Right lobe of liver (tissue), 6 donors: ENCODE measurements at regions not wholly inside any gene's neighbourhood (a gene's known extent, or its start where the extent isn't known, plus 50 kb on each side); places are given as distances from the start of the nearest gene placed in this dataset.

ENCODE experiments used
- ATAC-seq, 4 donors: fragments of 200-7000 bp; cut with Tn5 transposase; one replicate each; pipeline ENCODE4 v1.9.1; 2020; ENCODE audit warnings: mild to moderate bottlenecking in 4 of 4, moderate library complexity in 4 of 4
- DNase-seq, 3 donors: peaks; one replicate each; pipeline ENCODE4 v3.0.0-alpha.2; 2020
- H3K27ac ChIP-seq, 3 donors: fragments of 200-600 bp; one replicate each; pipeline ENCODE4 v1.8.0; 2022
- H3K27me3 ChIP-seq, 2 donors: fragments of 200-600 bp; one replicate each; pipeline ENCODE4 v1.8.0; 2022
- H3K36me3 ChIP-seq, 4 donors: fragments of 200-600 bp; sonication (generic) in 1 of 4; one replicate each; pipeline versions ENCODE4 v1.5.1 to v1.8.0; 2017 to 2022; ENCODE audit warnings: control low read depth in 1 of 4
- H3K4me1 ChIP-seq, 4 donors: fragments of 200-600 bp; sonication (generic) in 1 of 4; one replicate each; pipeline versions ENCODE4 v1.5.1 to v1.8.0; 2017 to 2022; ENCODE audit warnings: control low read depth in 1 of 4
- H3K4me3 ChIP-seq, 3 donors: fragments of 200-600 bp; one replicate each; pipeline ENCODE4 v1.8.0; 2022
- H3K9me3 ChIP-seq, 4 donors: fragments of 200-600 bp; sonication (generic) in 1 of 4; one replicate each; pipeline versions ENCODE4 v1.5.1 to v1.8.0; 2017 to 2022; ENCODE audit warnings: control low read depth in 1 of 4
- POLR2A ChIP-seq: fragments of 450-650 bp; IDR thresholded peaks from one replicate; pipeline ENCODE4 v1.6.1; 2017; ENCODE audit warnings: antibody characterized with exemption, mild to moderate bottlenecking
- WGBS: methylation state at CpG from one replicate; pipeline ENCODE4 v1.1.6; 2018; ENCODE audit warnings: low coverage, low lambda C conversion rate; ENCODE audit not compliant: insufficient coverage; ENCODE audit errors: missing lambda C conversion rate; 5-methylcytosine and 5-hydroxymethylcytosine counted together
- intact Hi-C, 2 donors: fragments of 100-400 bp; cut with DNase I; formaldehyde crosslinking; loops; one replicate each; pipeline versions ENCODE4 v1.11.2 to v1.14.1; 2022
- TF ChIP-seq, protein P1 (sequence below), 4 donors: fragments of 200-600 bp in 3 of 4; fragments of 450-650 bp in 1 of 4; IDR thresholded peaks; one replicate each; pipeline versions ENCODE4 v1.5.1 to v1.8.0; 2016 to 2022; ENCODE audit warnings: antibody characterized with exemption in 4 of 4, mild to moderate bottlenecking in 2 of 4
- donor health status: DM: no; HTN: yes; CAD: no.
- donor health status: DM: no; HTN: no; CAD: no.
- donor health status: DM: no; HTN: no; CAD: no.
- donor health status: DM: no; HTN: yes; CAD: no.
- donor health status: DM: no; HTN: yes; CAD: no.

DNA sequence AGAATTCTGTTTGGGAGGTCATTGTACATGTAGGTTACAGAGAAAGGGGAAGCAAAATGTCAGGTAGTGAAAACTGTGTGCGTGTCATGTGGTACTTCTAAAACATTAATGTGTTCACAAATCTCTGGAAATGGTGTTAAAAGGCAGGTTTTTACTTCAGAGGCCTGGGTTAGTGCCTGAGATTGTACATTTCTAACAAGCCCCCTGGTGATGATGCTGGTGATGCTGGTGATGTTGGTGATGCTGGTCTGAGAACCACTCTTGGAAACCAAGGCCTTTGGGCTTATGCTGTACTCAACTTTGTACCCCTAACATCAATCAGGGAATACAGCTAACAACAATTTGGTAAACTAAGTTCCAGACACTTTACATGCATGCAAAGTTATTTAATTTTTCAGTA lies 187.1 kb downstream of the SCG2 start:
- H3K27me3 ChIP-seq = no peaks in the 10 kb centered on the region
- H3K9me3 ChIP-seq = no peaks in the 10 kb centered on the region
- no peak overlapping the region for H3K27ac ChIP-seq
- ATAC-seq (no peak), DNase-seq (no peak)
- 62% methylated on average over 1 of the region's 1 CpG for WGBS
- TF ChIP-seq, protein P1, sequence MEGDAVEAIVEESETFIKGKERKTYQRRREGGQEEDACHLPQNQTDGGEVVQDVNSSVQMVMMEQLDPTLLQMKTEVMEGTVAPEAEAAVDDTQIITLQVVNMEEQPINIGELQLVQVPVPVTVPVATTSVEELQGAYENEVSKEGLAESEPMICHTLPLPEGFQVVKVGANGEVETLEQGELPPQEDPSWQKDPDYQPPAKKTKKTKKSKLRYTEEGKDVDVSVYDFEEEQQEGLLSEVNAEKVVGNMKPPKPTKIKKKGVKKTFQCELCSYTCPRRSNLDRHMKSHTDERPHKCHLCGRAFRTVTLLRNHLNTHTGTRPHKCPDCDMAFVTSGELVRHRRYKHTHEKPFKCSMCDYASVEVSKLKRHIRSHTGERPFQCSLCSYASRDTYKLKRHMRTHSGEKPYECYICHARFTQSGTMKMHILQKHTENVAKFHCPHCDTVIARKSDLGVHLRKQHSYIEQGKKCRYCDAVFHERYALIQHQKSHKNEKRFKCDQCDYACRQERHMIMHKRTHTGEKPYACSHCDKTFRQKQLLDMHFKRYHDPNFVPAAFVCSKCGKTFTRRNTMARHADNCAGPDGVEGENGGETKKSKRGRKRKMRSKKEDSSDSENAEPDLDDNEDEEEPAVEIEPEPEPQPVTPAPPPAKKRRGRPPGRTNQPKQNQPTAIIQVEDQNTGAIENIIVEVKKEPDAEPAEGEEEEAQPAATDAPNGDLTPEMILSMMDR (IDR thresholded peaks at IDR 0.05) = no peak
- TF ChIP-seq POLR2A = no peak
- no peaks in the 10 kb centered on the region for H3K36me3 ChIP-seq
- H3K4me1 ChIP-seq = no peaks in the 10 kb centered on the region
- no peak overlapping the region for H3K4me3 ChIP-seq
- intact Hi-C loops = no loop called here

- DNase-seq (no peak), ATAC-seq (no peak)
- no peaks in the 10 kb centered on the region for H3K27me3 ChIP-seq
- no peaks in the 10 kb centered on the region for H3K4me1 ChIP-seq
- no peak for TF ChIP-seq POLR2A
- TF ChIP-seq, protein P1 (IDR thresholded peaks at IDR 0.05) = no peak
- H3K27ac ChIP-seq = no peak overlapping the region
- no peaks in the 10 kb centered on the region for H3K36me3 ChIP-seq
- no peak overlapping the region for H3K4me3 ChIP-seq
- 49% methylated on average over 8 of the region's 8 CpGs for WGBS
- intact Hi-C loops = no loop called here
- H3K9me3 ChIP-seq = no peaks in the 10 kb centered on the region
These were observed 185.1 kb downstream of the SCG2 start for GRCh38 chr2:223416815-223417610.

DNA sequence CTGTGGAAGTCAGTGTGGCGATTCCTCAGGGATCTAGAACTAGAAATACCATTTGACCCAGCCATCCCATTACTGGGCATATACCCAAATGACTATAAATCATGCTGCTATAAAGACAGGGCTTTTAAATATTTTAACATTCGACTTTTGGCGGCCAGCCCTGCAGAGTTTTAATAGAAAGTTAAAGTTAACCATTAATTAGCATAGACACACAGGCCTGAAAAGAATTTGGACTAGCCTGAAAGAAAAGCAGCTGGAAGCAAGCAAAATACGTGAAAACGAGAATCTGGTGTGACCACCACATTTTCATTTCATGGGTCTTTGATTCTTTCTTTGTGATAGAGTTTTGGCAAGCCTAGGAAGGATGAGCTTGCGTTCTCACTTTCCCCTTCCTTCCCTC lies 184.0 kb downstream of the SCG2 start:
- H3K4me3 ChIP-seq = no peak overlapping the region
- no peak for ATAC-seq
- H3K27me3 ChIP-seq = no peaks in the 10 kb centered on the region
- TF ChIP-seq, protein P1 (IDR thresholded peaks at IDR 0.05) = no peak
- no peak for TF ChIP-seq POLR2A
- H3K36me3 ChIP-seq = no peaks in the 10 kb centered on the region
- H3K4me1 ChIP-seq = no peaks in the 10 kb centered on the region
- no peak overlapping the region for H3K27ac ChIP-seq
- no peak for DNase-seq
- no peaks in the 10 kb centered on the region for H3K9me3 ChIP-seq
- 57% methylated on average over 6 of the region's 6 CpGs for WGBS
- intact Hi-C loops = no loop called here

- no peak overlapping the region for H3K4me3 ChIP-seq
- no peaks in the 10 kb centered on the region for H3K27me3 ChIP-seq
- no peaks in the 10 kb centered on the region for H3K4me1 ChIP-seq
- H3K36me3 ChIP-seq = no peaks in the 10 kb centered on the region
- 31% methylated on average over 1 of the region's 1 CpG for WGBS
- ATAC-seq (no peak), DNase-seq (no peak)
- intact Hi-C loops = no loop called here
- H3K9me3 ChIP-seq = no peaks in the 10 kb centered on the region
- H3K27ac ChIP-seq = no peak overlapping the region
- no peak for TF ChIP-seq POLR2A
- TF ChIP-seq, protein P1 (IDR thresholded peaks at IDR 0.05) = no peak
These were observed 183.5 kb downstream of the SCG2 start for GRCh38 chr2:223418604-223419199.
